ENCODE measurements at regions not wholly inside any gene's neighbourhood (a gene's known extent, or its start where the extent isn't known, plus 50 kb on each side); places are given as distances from the start of the nearest gene placed in this dataset.
"Not testable (repeated sequence)": the region's sequence is repeated elsewhere in the genome, so short reads cannot be mapped to it uniquely, and the experiment has no call there.

- not testable (repeated sequence) for TF ChIP-seq CTCF (IDR thresholded peaks at IDR 0.05; ENCODE audit: insufficient read depth, low read length, poor library complexity, severe bottlenecking); EZH2phosphoT487 (conservative IDR thresholded peaks at IDR 0.05; ENCODE audit: low read length)
Measured at GRCh38 chr3:86876504-86877181, 114.3 kb downstream of the VGLL3 start.
